ENCODE measurements at regions not wholly inside any gene's neighbourhood (a gene's known extent, or its start where the extent isn't known, plus 50 kb on each side); places are given as distances from the start of the nearest gene placed in this dataset.

GRCh38 chr11:91563176-91563575, 661.4 kb upstream of the FAT3 start:
- 77% methylated on average over 1 of the region's 1 CpG for WGBS (ENCODE audit: low lambda C conversion rate)
- Histone ChIP-seq H3K4me3 (ENCODE audit: low read depth in 2 of 2, low read length in 1 of 2) (no peak overlapping the region), H3K36me3 (replicated peaks in 1 of 2; ENCODE audit: control insufficient read depth in 1 of 2, insufficient read depth in 2 of 2, low read length in 1 of 2) (no peaks in the 10 kb centered on the region), H3K9me3 (no peaks in the 10 kb centered on the region), H2AFZ (ENCODE audit: low read depth) (no peak overlapping the region), H3K27ac (ENCODE audit: low read depth in 2 of 2, low read length in 1 of 2) (no peak overlapping the region), H3F3A (replicated peaks; ENCODE audit: insufficient read depth) (no peaks in the 10 kb centered on the region), H3K4me1 (ENCODE audit: control insufficient read depth in 1 of 2, insufficient read depth in 2 of 2, low read depth in 1 of 2, low read length in 1 of 2) (no peaks in the 10 kb centered on the region), H3K27me3 (ENCODE audit: insufficient read depth) (no peaks in the 10 kb centered on the region), H3K4me2 (no peak overlapping the region), H4K20me1 (ENCODE audit: insufficient read depth) (no peaks in the 10 kb centered on the region), H3K9me2 (no peaks in the 10 kb centered on the region), H3K79me2 (ENCODE audit: insufficient read depth) (no peaks in the 10 kb centered on the region), H3K9ac (no peak overlapping the region)
- no peak for TF ChIP-seq SMC3 (IDR thresholded peaks at IDR 0.05; ENCODE audit: low read depth, low read length)
- no peak for DNase-seq
- POLR2A ChIA-PET, result no interaction called here
- CTCF ChIA-PET, result interaction anchor here (0.5 to 1.1 kb wide), 2 partner anchors 9 to 208 kb away, joined by 3 read pairs; no protein-coding TSS in a partner anchor

DNA sequence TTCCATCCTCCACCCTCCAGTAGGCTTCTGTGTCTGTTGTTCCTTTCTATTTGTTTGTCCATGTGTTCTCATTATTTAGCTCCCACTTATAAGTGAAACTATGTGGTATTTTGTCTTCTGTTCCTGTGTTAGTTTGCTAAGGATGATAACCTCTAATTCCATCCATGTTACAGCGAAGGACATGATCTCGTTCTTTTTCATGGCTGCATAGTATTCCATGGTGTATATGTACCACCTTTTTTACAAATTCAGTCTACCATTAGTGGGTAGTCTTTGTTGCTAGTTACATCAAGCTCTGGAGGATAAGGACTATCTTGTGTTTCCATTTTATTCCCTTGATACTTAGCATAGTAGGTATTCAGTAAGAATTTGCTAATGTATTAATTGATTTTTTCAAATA, 664.2 kb upstream of the FAT3 start:
- Histone ChIP-seq H3K27me3 (ENCODE audit: insufficient read depth) (no peaks in the 10 kb centered on the region), H4K20me1 (ENCODE audit: insufficient read depth) (no peaks in the 10 kb centered on the region), H3K36me3 (replicated peaks in 1 of 2; ENCODE audit: control insufficient read depth in 1 of 2, insufficient read depth in 2 of 2, low read length in 1 of 2) (no peaks in the 10 kb centered on the region), H2AFZ (ENCODE audit: low read depth) (no peak overlapping the region), H3K9me3 (no peaks in the 10 kb centered on the region), H3K27ac (ENCODE audit: low read depth in 2 of 2, low read length in 1 of 2) (no peak overlapping the region), H3K4me1 (ENCODE audit: control insufficient read depth in 1 of 2, insufficient read depth in 2 of 2, low read depth in 1 of 2, low read length in 1 of 2) (no peaks in the 10 kb centered on the region), H3K9me2 (no peaks in the 10 kb centered on the region), H3F3A (replicated peaks; ENCODE audit: insufficient read depth) (no peaks in the 10 kb centered on the region), H3K4me2 (no peak overlapping the region), H3K4me3 (ENCODE audit: low read depth in 2 of 2, low read length in 1 of 2) (no peak overlapping the region), H3K79me2 (ENCODE audit: insufficient read depth) (no peaks in the 10 kb centered on the region), H3K9ac (no peak overlapping the region)
- TF ChIP-seq, protein P1, sequence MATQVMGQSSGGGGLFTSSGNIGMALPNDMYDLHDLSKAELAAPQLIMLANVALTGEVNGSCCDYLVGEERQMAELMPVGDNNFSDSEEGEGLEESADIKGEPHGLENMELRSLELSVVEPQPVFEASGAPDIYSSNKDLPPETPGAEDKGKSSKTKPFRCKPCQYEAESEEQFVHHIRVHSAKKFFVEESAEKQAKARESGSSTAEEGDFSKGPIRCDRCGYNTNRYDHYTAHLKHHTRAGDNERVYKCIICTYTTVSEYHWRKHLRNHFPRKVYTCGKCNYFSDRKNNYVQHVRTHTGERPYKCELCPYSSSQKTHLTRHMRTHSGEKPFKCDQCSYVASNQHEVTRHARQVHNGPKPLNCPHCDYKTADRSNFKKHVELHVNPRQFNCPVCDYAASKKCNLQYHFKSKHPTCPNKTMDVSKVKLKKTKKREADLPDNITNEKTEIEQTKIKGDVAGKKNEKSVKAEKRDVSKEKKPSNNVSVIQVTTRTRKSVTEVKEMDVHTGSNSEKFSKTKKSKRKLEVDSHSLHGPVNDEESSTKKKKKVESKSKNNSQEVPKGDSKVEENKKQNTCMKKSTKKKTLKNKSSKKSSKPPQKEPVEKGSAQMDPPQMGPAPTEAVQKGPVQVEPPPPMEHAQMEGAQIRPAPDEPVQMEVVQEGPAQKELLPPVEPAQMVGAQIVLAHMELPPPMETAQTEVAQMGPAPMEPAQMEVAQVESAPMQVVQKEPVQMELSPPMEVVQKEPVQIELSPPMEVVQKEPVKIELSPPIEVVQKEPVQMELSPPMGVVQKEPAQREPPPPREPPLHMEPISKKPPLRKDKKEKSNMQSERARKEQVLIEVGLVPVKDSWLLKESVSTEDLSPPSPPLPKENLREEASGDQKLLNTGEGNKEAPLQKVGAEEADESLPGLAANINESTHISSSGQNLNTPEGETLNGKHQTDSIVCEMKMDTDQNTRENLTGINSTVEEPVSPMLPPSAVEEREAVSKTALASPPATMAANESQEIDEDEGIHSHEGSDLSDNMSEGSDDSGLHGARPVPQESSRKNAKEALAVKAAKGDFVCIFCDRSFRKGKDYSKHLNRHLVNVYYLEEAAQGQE (IDR thresholded peaks at IDR 0.05; ENCODE audit: low read depth, low read length), result no peak
- TF ChIP-seq FOSL2 (IDR thresholded peaks at IDR 0.05; ENCODE audit: borderline replicate concordance, low read depth), result no peak
- TF ChIP-seq SMC3 (IDR thresholded peaks at IDR 0.05; ENCODE audit: low read depth, low read length), result no peak
- no peak for TF ChIP-seq PBX3 (IDR thresholded peaks at IDR 0.05)
- TF ChIP-seq YY1 (IDR thresholded peaks at IDR 0.05; ENCODE audit: low read depth), result no peak
- no peak for TF ChIP-seq TAF1 (IDR thresholded peaks at IDR 0.05; ENCODE audit: borderline replicate concordance, low read depth, low read length)
- TF ChIP-seq, protein P2, sequence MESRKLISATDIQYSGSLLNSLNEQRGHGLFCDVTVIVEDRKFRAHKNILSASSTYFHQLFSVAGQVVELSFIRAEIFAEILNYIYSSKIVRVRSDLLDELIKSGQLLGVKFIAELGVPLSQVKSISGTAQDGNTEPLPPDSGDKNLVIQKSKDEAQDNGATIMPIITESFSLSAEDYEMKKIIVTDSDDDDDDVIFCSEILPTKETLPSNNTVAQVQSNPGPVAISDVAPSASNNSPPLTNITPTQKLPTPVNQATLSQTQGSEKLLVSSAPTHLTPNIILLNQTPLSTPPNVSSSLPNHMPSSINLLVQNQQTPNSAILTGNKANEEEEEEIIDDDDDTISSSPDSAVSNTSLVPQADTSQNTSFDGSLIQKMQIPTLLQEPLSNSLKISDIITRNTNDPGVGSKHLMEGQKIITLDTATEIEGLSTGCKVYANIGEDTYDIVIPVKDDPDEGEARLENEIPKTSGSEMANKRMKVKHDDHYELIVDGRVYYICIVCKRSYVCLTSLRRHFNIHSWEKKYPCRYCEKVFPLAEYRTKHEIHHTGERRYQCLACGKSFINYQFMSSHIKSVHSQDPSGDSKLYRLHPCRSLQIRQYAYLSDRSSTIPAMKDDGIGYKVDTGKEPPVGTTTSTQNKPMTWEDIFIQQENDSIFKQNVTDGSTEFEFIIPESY (IDR thresholded peaks at IDR 0.05; ENCODE audit: borderline replicate concordance, low read depth), result no peak
- TF ChIP-seq, protein P3, sequence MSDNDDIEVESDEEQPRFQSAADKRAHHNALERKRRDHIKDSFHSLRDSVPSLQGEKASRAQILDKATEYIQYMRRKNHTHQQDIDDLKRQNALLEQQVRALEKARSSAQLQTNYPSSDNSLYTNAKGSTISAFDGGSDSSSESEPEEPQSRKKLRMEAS (IDR thresholded peaks at IDR 0.05; ENCODE audit: low read depth), result no peak
- no peak for TF ChIP-seq SIN3A (IDR thresholded peaks at IDR 0.05; ENCODE audit: borderline replicate concordance, low read depth, low read length)
- TF ChIP-seq, protein P4, sequence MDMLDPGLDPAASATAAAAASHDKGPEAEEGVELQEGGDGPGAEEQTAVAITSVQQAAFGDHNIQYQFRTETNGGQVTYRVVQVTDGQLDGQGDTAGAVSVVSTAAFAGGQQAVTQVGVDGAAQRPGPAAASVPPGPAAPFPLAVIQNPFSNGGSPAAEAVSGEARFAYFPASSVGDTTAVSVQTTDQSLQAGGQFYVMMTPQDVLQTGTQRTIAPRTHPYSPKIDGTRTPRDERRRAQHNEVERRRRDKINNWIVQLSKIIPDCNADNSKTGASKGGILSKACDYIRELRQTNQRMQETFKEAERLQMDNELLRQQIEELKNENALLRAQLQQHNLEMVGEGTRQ (IDR thresholded peaks at IDR 0.05; ENCODE audit: borderline replicate concordance, low read depth, low read length), result no peak
- no peak for TF ChIP-seq RXRA (IDR thresholded peaks at IDR 0.05; ENCODE audit: borderline replicate concordance, low read depth)
- TF ChIP-seq NFIC (IDR thresholded peaks at IDR 0.05; ENCODE audit: borderline replicate concordance), result no peak
- CTCF ChIA-PET, result no interaction called here
- POLR2A ChIA-PET, result no interaction called here
- 43% methylated on average over 2 of the region's 2 CpGs for WGBS (ENCODE audit: low lambda C conversion rate)
- DNase-seq, result no peak

Data from SK-N-SH (cell line).